Neural progenitor cell (in vitro differentiated cells): ENCODE measurements at regions not wholly inside any gene's neighbourhood (a gene's known extent, or its start where the extent isn't known, plus 50 kb on each side); places are given as distances from the start of the nearest gene placed in this dataset.

Experiments
- EZH2 ChIP-seq: fragments of 200-600 bp; sonication (generic); IDR thresholded peaks from 2 replicates; pipeline ENCODE4 v1.6.1; 2017; ENCODE audit warnings: antibody characterized with exemption, mild to moderate bottlenecking, moderate library complexity
- EZH2phosphoT487 ChIP-seq: fragments of 200-600 bp; sonication (generic); IDR thresholded peaks from 2 replicates; pipeline ENCODE4 v1.6.1; 2017; ENCODE audit warnings: antibody characterized with exemption
- TF ChIP-seq, protein P1 (sequence below): fragments of 200-600 bp; sonication (generic); IDR thresholded peaks from 2 replicates; pipeline ENCODE4 v1.5.1; 2017; ENCODE audit warnings: antibody characterized with exemption, mild to moderate bottlenecking

DNA sequence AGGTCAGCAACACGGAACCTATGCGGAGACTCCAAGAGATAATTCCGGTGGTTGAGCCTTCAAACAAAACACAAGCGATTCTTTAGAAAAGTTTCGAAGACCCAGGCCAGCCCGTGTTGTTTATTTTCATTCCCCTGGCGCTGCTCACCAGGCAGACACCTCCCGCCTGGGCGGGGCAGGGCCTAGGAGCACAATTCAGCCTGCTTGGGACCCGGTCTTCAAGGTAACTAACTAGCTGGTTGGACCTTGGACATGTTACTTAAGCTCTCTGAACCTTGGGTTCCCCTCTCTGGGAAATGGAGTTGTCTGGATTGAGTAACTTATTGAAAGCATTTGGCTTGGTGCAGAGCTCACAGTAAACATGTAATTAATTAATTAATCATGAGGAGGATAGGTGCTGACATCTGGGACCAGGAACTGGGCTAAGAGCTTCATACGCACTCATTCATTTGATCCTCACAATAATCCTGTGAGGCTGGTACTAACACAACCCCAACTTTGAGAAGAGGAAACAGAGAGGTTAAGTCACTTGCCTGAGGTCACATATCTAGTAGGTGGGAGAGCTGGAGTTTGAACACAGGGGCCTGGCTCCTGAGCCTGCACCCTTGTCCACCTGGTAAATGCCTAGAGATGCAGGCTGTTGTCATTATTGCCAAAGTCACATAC, 125.3 kb upstream of the SMURF2 start:
- TF ChIP-seq EZH2phosphoT487 = no peak
- TF ChIP-seq, protein P1, sequence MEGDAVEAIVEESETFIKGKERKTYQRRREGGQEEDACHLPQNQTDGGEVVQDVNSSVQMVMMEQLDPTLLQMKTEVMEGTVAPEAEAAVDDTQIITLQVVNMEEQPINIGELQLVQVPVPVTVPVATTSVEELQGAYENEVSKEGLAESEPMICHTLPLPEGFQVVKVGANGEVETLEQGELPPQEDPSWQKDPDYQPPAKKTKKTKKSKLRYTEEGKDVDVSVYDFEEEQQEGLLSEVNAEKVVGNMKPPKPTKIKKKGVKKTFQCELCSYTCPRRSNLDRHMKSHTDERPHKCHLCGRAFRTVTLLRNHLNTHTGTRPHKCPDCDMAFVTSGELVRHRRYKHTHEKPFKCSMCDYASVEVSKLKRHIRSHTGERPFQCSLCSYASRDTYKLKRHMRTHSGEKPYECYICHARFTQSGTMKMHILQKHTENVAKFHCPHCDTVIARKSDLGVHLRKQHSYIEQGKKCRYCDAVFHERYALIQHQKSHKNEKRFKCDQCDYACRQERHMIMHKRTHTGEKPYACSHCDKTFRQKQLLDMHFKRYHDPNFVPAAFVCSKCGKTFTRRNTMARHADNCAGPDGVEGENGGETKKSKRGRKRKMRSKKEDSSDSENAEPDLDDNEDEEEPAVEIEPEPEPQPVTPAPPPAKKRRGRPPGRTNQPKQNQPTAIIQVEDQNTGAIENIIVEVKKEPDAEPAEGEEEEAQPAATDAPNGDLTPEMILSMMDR = no peak
- no peak for TF ChIP-seq EZH2
